C4-2B (cell line): ENCODE measurements at regions not wholly inside any gene's neighbourhood (a gene's known extent, or its start where the extent isn't known, plus 50 kb on each side); places are given as distances from the start of the nearest gene placed in this dataset.

ENCODE experiments used
- CTCF ChIP-seq: fragments of 450-650 bp; conservative IDR thresholded peaks from 2 replicates; pipeline ENCODE4 v1.5.1; 2017; ENCODE audit warnings: mild to moderate bottlenecking
- ZFX ChIP-seq: fragments of 450-650 bp; IDR thresholded peaks from 2 replicates; pipeline ENCODE4 v1.6.1; 2017

DNA sequence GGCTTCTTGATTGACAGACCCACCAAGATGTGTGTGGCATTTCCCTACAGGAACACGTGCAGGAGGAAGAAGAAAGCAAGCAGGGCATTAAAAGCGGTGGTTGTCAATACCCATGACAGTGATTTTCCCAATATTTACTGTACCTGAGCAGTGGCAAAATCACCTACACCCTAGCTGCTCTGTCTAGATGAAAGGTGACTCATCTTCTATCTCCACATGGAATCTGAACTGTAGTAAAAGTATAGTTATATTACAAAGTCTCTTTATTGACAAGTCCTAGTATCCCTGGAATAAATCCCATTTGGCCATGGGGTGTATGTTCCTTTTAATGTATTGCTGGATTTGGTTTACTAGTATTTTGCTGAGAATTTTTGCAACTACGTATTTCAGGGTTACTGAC, 458.8 kb upstream of the SORCS1 start:
- no peak for TF ChIP-seq CTCF
- TF ChIP-seq ZFX, result no peak
